Erythroblast (primary cell): ENCODE measurements at regions not wholly inside any gene's neighbourhood (a gene's known extent, or its start where the extent isn't known, plus 50 kb on each side); places are given as distances from the start of the nearest gene placed in this dataset.

Experiments
- GATA1 ChIP-seq: IDR thresholded peaks from 2 replicates; pipeline ENCODE4 v1.6.1; 2011; ENCODE audit warnings: low read depth, mild to moderate bottlenecking, control low read depth, low read length, moderate library complexity
- POLR2A ChIP-seq: IDR thresholded peaks from 2 replicates; pipeline ENCODE4 v1.6.1; 2011; ENCODE audit warnings: mild to moderate bottlenecking, low read length

- TF ChIP-seq POLR2A (no peak), GATA1 (no peak)
These were observed 249.6 kb upstream of the EDIL3 start for GRCh38 chr5:84634256-84634655.
